ENCODE measurements at regions not wholly inside any gene's neighbourhood (a gene's known extent, or its start where the extent isn't known, plus 50 kb on each side); places are given as distances from the start of the nearest gene placed in this dataset.
A peak's percentile ranks its signal among the peaks of the same experiment; 100 is the strongest.

- no peak for DNase-seq
Measured at GRCh38 chr19:46911456-46911855, 50.7 kb downstream of the ARHGAP35 start.

- no peak for DNase-seq
Measured at GRCh38 chr19:46913198-46913851, 52.5 kb downstream of the ARHGAP35 start.

- peak; percentile 69 for DNase-seq
Measured at GRCh38 chr19:46913852-46914430, 53.1 kb downstream of the ARHGAP35 start.

GRCh38 chr19:46915386-46915785 is 54.6 kb downstream of the ARHGAP35 start:
- DNase-seq, result no peak

GRCh38 chr19:46917002-46917401 is 56.2 kb downstream of the ARHGAP35 start:
- DNase-seq, result no peak

GRCh38 chr19:46919324-46919723 is 58.5 kb downstream of the ARHGAP35 start:
- peak; percentile 77 for DNase-seq

- DNase-seq, result no peak
Measured at GRCh38 chr19:46920362-46920761, 59.6 kb downstream of the ARHGAP35 start.

GRCh38 chr19:46921071-46921470 is 60.3 kb downstream of the ARHGAP35 start:
- no peak for DNase-seq

- no peak for DNase-seq
Measured at GRCh38 chr19:46922465-46922864, 61.7 kb downstream of the ARHGAP35 start.

- no peak for DNase-seq
Measured at GRCh38 chr19:46924874-46925547, 64.2 kb downstream of the ARHGAP35 start.

- no peak for DNase-seq
Measured at GRCh38 chr19:46925548-46925950, 64.8 kb downstream of the ARHGAP35 start.

- DNase-seq, result no peak
Measured at GRCh38 chr19:46926170-46927071, 65.6 kb downstream of the ARHGAP35 start.

GRCh38 chr19:46927106-46927505 is 66.3 kb downstream of the ARHGAP35 start:
- DNase-seq, result no peak

GRCh38 chr19:46927893-46928292 is 67.1 kb downstream of the ARHGAP35 start:
- DNase-seq, result no peak

- DNase-seq, result peak; percentile 40
Measured at GRCh38 chr19:46928951-46929350, 68.2 kb downstream of the ARHGAP35 start.

GRCh38 chr19:46931202-46931601 is 70.4 kb downstream of the ARHGAP35 start:
- DNase-seq, result no peak

GRCh38 chr19:46932346-46932745 is 71.5 kb downstream of the ARHGAP35 start:
- peak; percentile 62 for DNase-seq

GRCh38 chr19:46935066-46935663 is 74.4 kb downstream of the ARHGAP35 start:
- no peak for DNase-seq

GRCh38 chr19:46943150-46943946 is 76.3 kb upstream of the NPAS1 start:
- no peak for DNase-seq

- DNase-seq, result peak; percentile 33
Measured at GRCh38 chr19:46944123-46944748, 75.4 kb upstream of the NPAS1 start.

GRCh38 chr19:46944918-46945628 is 74.6 kb upstream of the NPAS1 start:
- peak; percentile 70 for DNase-seq

Data from fibroblast of skin of right quadriceps (primary cell).